Liver (tissue), 8 donors: ENCODE measurements at regions not wholly inside any gene's neighbourhood (a gene's known extent, or its start where the extent isn't known, plus 50 kb on each side); places are given as distances from the start of the nearest gene placed in this dataset.

Source experiments
- DNase-seq: peaks from one replicate; pipeline ENCODE4 v3.0.0-alpha.2; 2017; ENCODE audit warnings: low spot score
- H3K27ac ChIP-seq, 2 donors: one replicate each; pipeline ENCODE4 v1.7.0; 2013; ENCODE audit warnings: inconsistent platforms in 2 of 2, low read length in 2 of 2, control low read depth in 1 of 2, low read depth in 1 of 2, mild to moderate bottlenecking in 1 of 2
- H3K27me3 ChIP-seq, 4 donors: one replicate each; pipeline versions ENCODE4 v1.6.1 to v1.7.0; 2013; ENCODE audit warnings: low read length in 3 of 4, inconsistent platforms in 1 of 4, mild to moderate bottlenecking in 1 of 4, moderate library complexity in 1 of 4; ENCODE audit not compliant: control insufficient read depth in 4 of 4, insufficient read depth in 4 of 4
- H3K36me3 ChIP-seq, 4 donors: one replicate each; pipeline versions ENCODE4 v1.6.1 to v1.7.0; 2013; ENCODE audit warnings: low read length in 3 of 4, mild to moderate bottlenecking in 3 of 4, low read depth in 1 of 4, moderate library complexity in 1 of 4; ENCODE audit not compliant: control insufficient read depth in 4 of 4, insufficient read depth in 3 of 4
- H3K4me1 ChIP-seq, 4 donors: one replicate each; pipeline versions ENCODE4 v1.6.1 to v1.7.0; 2013; ENCODE audit warnings: low read length in 3 of 4, mild to moderate bottlenecking in 3 of 4, moderate library complexity in 1 of 4; ENCODE audit not compliant: control insufficient read depth in 4 of 4, insufficient read depth in 4 of 4
- H3K4me3 ChIP-seq, 3 donors: one replicate each; pipeline versions ENCODE4 v1.6.1 to v1.7.0; 2013; ENCODE audit warnings: low read length in 3 of 3, control low read depth in 1 of 3, low read depth in 1 of 3, mild to moderate bottlenecking in 1 of 3
- H3K9ac ChIP-seq, 2 donors: one replicate each; pipeline ENCODE4 v1.7.0; 2013; ENCODE audit warnings: low read length in 2 of 2, mild to moderate bottlenecking in 2 of 2, moderate library complexity in 2 of 2, control low read depth in 1 of 2, low read depth in 1 of 2
- H3K9me3 ChIP-seq, 4 donors: one replicate each; pipeline versions ENCODE4 v1.6.1 to v1.7.0; 2013; ENCODE audit warnings: low read length in 3 of 4; ENCODE audit not compliant: control insufficient read depth in 4 of 4
- ATF3 ChIP-seq: IDR thresholded peaks from 2 replicates; pipeline ENCODE4 v1.6.1; 2016; ENCODE audit warnings: antibody characterized with exemption
- CTCF ChIP-seq: fragments of 150-350 bp; IDR thresholded peaks from 2 replicates; pipeline ENCODE4 v1.5.1; 2017; ENCODE audit warnings: improper control_type of control experiment, low read depth, low read length; ENCODE audit not compliant: missing input control
- EGR1 ChIP-seq, 2 donors: IDR thresholded peaks; 2 replicates each; pipeline ENCODE4 v1.6.1; 2016 to 2018; ENCODE audit warnings: antibody characterized with exemption in 2 of 2, low read depth in 2 of 2
- FOXA1 ChIP-seq: IDR thresholded peaks from 2 replicates; pipeline ENCODE4 v1.6.1; 2016; ENCODE audit warnings: antibody characterized with exemption
- FOXA2 ChIP-seq: IDR thresholded peaks from 2 replicates; pipeline ENCODE4 v1.6.1; 2016; ENCODE audit warnings: antibody characterized with exemption
- GABPA ChIP-seq, 2 donors: IDR thresholded peaks in 1 of 2; conservative IDR thresholded peaks in 1 of 2; 2 replicates each; pipeline ENCODE4 v1.6.1; 2016; ENCODE audit warnings: antibody characterized with exemption in 2 of 2, mild to moderate bottlenecking in 1 of 2, moderate library complexity in 1 of 2
- HNF4A ChIP-seq, 2 donors: conservative IDR thresholded peaks; 2 replicates each; pipeline ENCODE4 v1.6.1; 2016; ENCODE audit warnings: antibody characterized with exemption in 2 of 2, mild to moderate bottlenecking in 2 of 2
- HNF4G ChIP-seq: IDR thresholded peaks from 2 replicates; pipeline ENCODE4 v1.6.1; 2016; ENCODE audit warnings: antibody characterized with exemption
- JUND ChIP-seq, 2 donors: IDR thresholded peaks; 2 replicates each; pipeline ENCODE4 v1.6.1; 2016; ENCODE audit warnings: antibody characterized with exemption in 2 of 2
- MAX ChIP-seq: IDR thresholded peaks from 2 replicates; pipeline ENCODE4 v1.6.1; 2016; ENCODE audit warnings: antibody characterized with exemption
- NR2F2 ChIP-seq: IDR thresholded peaks from 2 replicates; pipeline ENCODE4 v1.6.1; 2016; ENCODE audit warnings: antibody characterized with exemption
- RAD21 ChIP-seq, 2 donors: IDR thresholded peaks; 2 replicates each; pipeline ENCODE4 v1.6.1; 2016; ENCODE audit warnings: antibody characterized with exemption in 2 of 2, mild to moderate bottlenecking in 2 of 2
- REST ChIP-seq: IDR thresholded peaks from 2 replicates; pipeline ENCODE4 v1.6.1; 2016; ENCODE audit warnings: antibody characterized with exemption, mild to moderate bottlenecking
- RXRA ChIP-seq, 2 donors: IDR thresholded peaks; 2 replicates each; pipeline ENCODE4 v1.6.1; 2017 to 2018; ENCODE audit warnings: antibody characterized with exemption in 2 of 2, mild to moderate bottlenecking in 1 of 2
- SP1 ChIP-seq: IDR thresholded peaks from 2 replicates; pipeline ENCODE4 v1.6.1; 2018; ENCODE audit warnings: antibody characterized with exemption, mild to moderate bottlenecking
- TAF1 ChIP-seq: conservative IDR thresholded peaks from 2 replicates; pipeline ENCODE4 v1.6.1; 2016; ENCODE audit warnings: antibody characterized with exemption, mild to moderate bottlenecking
- YY1 ChIP-seq: IDR thresholded peaks from 2 replicates; pipeline ENCODE4 v1.6.1; 2016; ENCODE audit warnings: antibody characterized with exemption, mild to moderate bottlenecking
- WGBS: extraction: QIAGEN DNeasy Blood & Tissue Kit; methylation state at CpG from one replicate; pipeline ENCODE4 v1.1.7; 2013; 5-methylcytosine and 5-hydroxymethylcytosine counted together
- donor health status: healthy.
- donor health status: healthy.
- donor health status: healthy.
- donor health status: healthy.
- donor health status: healthy.

GRCh38 chr2:57899898-57900297 is 146.7 kb upstream of the VRK2 start:
- no peak overlapping the region for H3K9ac ChIP-seq
- H3K27me3 ChIP-seq = no peaks in the 10 kb centered on the region
- DNase-seq = no peak
- H3K4me1 ChIP-seq = no peaks in the 10 kb centered on the region
- no peak overlapping the region for H3K4me3 ChIP-seq
- no peak overlapping the region for H3K27ac ChIP-seq
- TF ChIP-seq GABPA (IDR thresholded peaks at IDR 0.05 in 1 of 2, conservative IDR thresholded peaks at IDR 0.05 in 1 of 2) = no peak
- no peak for TF ChIP-seq HNF4A (conservative IDR thresholded peaks at IDR 0.05)
- no peak for TF ChIP-seq CTCF
- TF ChIP-seq NR2F2 = no peak
- no peak for TF ChIP-seq FOXA2
- TF ChIP-seq RXRA (IDR thresholded peaks at IDR 0.05) = no peak
- TF ChIP-seq MAX = no peak
- no peak for TF ChIP-seq YY1
- TF ChIP-seq EGR1 (IDR thresholded peaks at IDR 0.05; ENCODE audit: low read depth in 2 of 2) = no peak
- no peak for TF ChIP-seq RAD21 (IDR thresholded peaks at IDR 0.05)
- no peak for TF ChIP-seq JUND (IDR thresholded peaks at IDR 0.05)
- no peak for TF ChIP-seq TAF1
- TF ChIP-seq ATF3 = no peak
- no peak for TF ChIP-seq SP1
- no peak for TF ChIP-seq HNF4G
- H3K9me3 ChIP-seq = no peaks in the 10 kb centered on the region
- WGBS = 69% methylated on average over 1 of the region's 1 CpG
- no peaks in the 10 kb centered on the region for H3K36me3 ChIP-seq

GRCh38 chr2:57902578-57902977 is 144.0 kb upstream of the VRK2 start:
- Histone ChIP-seq H3K9ac (no peak overlapping the region), H3K4me3 (no peak overlapping the region), H3K9me3 (no peaks in the 10 kb centered on the region), H3K36me3 (no peaks in the 10 kb centered on the region), H3K27ac (no peak overlapping the region), H3K27me3 (no peaks in the 10 kb centered on the region), H3K4me1 (no peaks in the 10 kb centered on the region)
- WGBS = 90% methylated on average over 6 of the region's 6 CpGs
- no peak for DNase-seq
- TF ChIP-seq YY1 (no peak), RXRA (IDR thresholded peaks at IDR 0.05) (no peak), FOXA1 (no peak), REST (no peak), HNF4G (no peak), SP1 (no peak), RAD21 (IDR thresholded peaks at IDR 0.05) (no peak), TAF1 (no peak), CTCF (no peak), MAX (no peak), NR2F2 (no peak), GABPA (IDR thresholded peaks at IDR 0.05 in 1 of 2, conservative IDR thresholded peaks at IDR 0.05 in 1 of 2) (no peak)
